Fibroblast of lung (primary cell): ENCODE measurements at regions not wholly inside any gene's neighbourhood (a gene's known extent, or its start where the extent isn't known, plus 50 kb on each side); places are given as distances from the start of the nearest gene placed in this dataset.

Experiments used
- DNase-seq, 2 donors: peaks; one replicate each; pipeline versions ENCODE4 v3.0.0 to v3.0.0-alpha.2; 2010; ENCODE audit warnings: low read depth in 2 of 2
- H2AFZ ChIP-seq: 2 replicates; pipeline ENCODE4 v1.5.1; 2012; ENCODE audit warnings: low read length, control low read depth, inconsistent platforms
- H3K27ac ChIP-seq: 2 replicates; pipeline ENCODE4 v1.5.1; 2011; ENCODE audit warnings: low read length, control low read depth; ENCODE audit not compliant: insufficient read depth
- H3K27me3 ChIP-seq: 2 replicates; pipeline ENCODE4 v1.5.1; 2011; ENCODE audit warnings: mild to moderate bottlenecking, low read length; ENCODE audit not compliant: control insufficient read depth, insufficient read depth
- H3K36me3 ChIP-seq: 2 replicates; pipeline ENCODE4 v1.5.1; 2011; ENCODE audit warnings: low read length; ENCODE audit not compliant: control insufficient read depth, insufficient read depth
- H3K4me1 ChIP-seq: 2 replicates; pipeline ENCODE4 v1.5.1; 2011; ENCODE audit warnings: low read length; ENCODE audit not compliant: control insufficient read depth, insufficient read depth; ENCODE audit errors: extremely low read depth
- H3K4me2 ChIP-seq: 2 replicates; pipeline ENCODE4 v1.5.1; 2011; ENCODE audit warnings: low read length, control low read depth; ENCODE audit not compliant: insufficient read depth; ENCODE audit errors: extremely low read depth
- H3K4me3 ChIP-seq, 4 experiments: fragments of 200-600 bp in 1 of 4; sonication (generic) in 1 of 4; replicated peaks in 1 of 4; 2 replicates each; pipeline ENCODE4 v1.5.1; 2011 to 2016; ENCODE audit warnings: low read length in 4 of 4, low read depth in 3 of 4, mild to moderate bottlenecking in 3 of 4, control low read depth in 2 of 4, inconsistent platforms in 1 of 4, mixed read lengths in 1 of 4; ENCODE audit not compliant: insufficient read depth in 1 of 4; ENCODE audit errors: control extremely low read depth in 1 of 4
- H3K79me2 ChIP-seq: 2 replicates; pipeline ENCODE4 v1.5.1; 2012; ENCODE audit warnings: mild to moderate bottlenecking, low read length, inconsistent platforms; ENCODE audit not compliant: control insufficient read depth, insufficient read depth
- H3K9ac ChIP-seq: 2 replicates; pipeline ENCODE4 v1.5.1; 2011; ENCODE audit warnings: mild to moderate bottlenecking, low read length, control low read depth; ENCODE audit not compliant: insufficient read depth
- H3K9me3 ChIP-seq: 2 replicates; pipeline ENCODE4 v1.5.1; 2012; ENCODE audit warnings: low read depth, low read length; ENCODE audit not compliant: control insufficient read depth, insufficient read depth
- H4K20me1 ChIP-seq: 2 replicates; pipeline ENCODE4 v1.5.1; 2011; ENCODE audit warnings: low read length; ENCODE audit not compliant: control insufficient read depth, insufficient read depth; ENCODE audit errors: extremely low read depth
- CTCF ChIP-seq, 2 donors: IDR thresholded peaks in 1 of 2; conservative IDR thresholded peaks in 1 of 2; 1 replicate in 1 of 2; 2 replicates in 1 of 2; pipeline ENCODE4 v1.5.1; 2011 to 2012; ENCODE audit warnings: low read length in 2 of 2, control low read depth in 1 of 2, inconsistent platforms in 1 of 2, low read depth in 1 of 2, mild to moderate bottlenecking in 1 of 2
- EZH2 ChIP-seq: IDR thresholded peaks from 2 replicates; pipeline ENCODE4 v1.5.1; 2012; ENCODE audit warnings: low read length, control low read depth, mild to moderate bottlenecking; ENCODE audit errors: missing control alignments

- Histone ChIP-seq H2AFZ (no peak overlapping the region), H3K4me2 (no peak overlapping the region), H3K4me1 (no peaks in the 10 kb centered on the region), H3K27ac (no peak overlapping the region), H3K36me3 (no peaks in the 10 kb centered on the region), H3K27me3 (no peaks in the 10 kb centered on the region), H3K9ac (no peak overlapping the region), H3K79me2 (no peaks in the 10 kb centered on the region), H3K4me3 (no peak overlapping the region), H4K20me1 (no peaks in the 10 kb centered on the region), H3K9me3 (no peaks in the 10 kb centered on the region)
- no peak for DNase-seq
- TF ChIP-seq EZH2 (no peak), CTCF (conservative IDR thresholded peaks at IDR 0.05 in 1 of 2, IDR thresholded peaks at IDR 0.05 in 1 of 2; ENCODE audit: low read depth in 1 of 2, low read length in 2 of 2) (no peak)
Measured at GRCh38 chr9:119722384-119722783, 353.1 kb upstream of the BRINP1 start.

GRCh38 chr9:119712325-119712724 is 343.1 kb upstream of the BRINP1 start:
- TF ChIP-seq CTCF (conservative IDR thresholded peaks at IDR 0.05 in 1 of 2, IDR thresholded peaks at IDR 0.05 in 1 of 2; ENCODE audit: low read depth in 1 of 2, low read length in 2 of 2), result no peak
- no peak for TF ChIP-seq EZH2
- Histone ChIP-seq H3K27me3 (no peaks in the 10 kb centered on the region), H2AFZ (no peak overlapping the region), H3K4me1 (no peaks in the 10 kb centered on the region), H3K79me2 (no peaks in the 10 kb centered on the region), H3K9me3 (no peaks in the 10 kb centered on the region), H3K4me3 (no peak overlapping the region), H3K27ac (no peak overlapping the region), H3K9ac (no peak overlapping the region), H4K20me1 (no peaks in the 10 kb centered on the region), H3K36me3 (no peaks in the 10 kb centered on the region), H3K4me2 (no peak overlapping the region)
- DNase-seq, result no peak

- no peak overlapping the region for H3K27ac ChIP-seq
- no peaks in the 10 kb centered on the region for H3K4me1 ChIP-seq
- H3K36me3 ChIP-seq, result no peaks in the 10 kb centered on the region
- DNase-seq, result no peak
- TF ChIP-seq CTCF (conservative IDR thresholded peaks at IDR 0.05 in 1 of 2, IDR thresholded peaks at IDR 0.05 in 1 of 2; ENCODE audit: low read depth in 1 of 2, low read length in 2 of 2) (no peak), EZH2 (no peak)
- H3K79me2 ChIP-seq, result no peaks in the 10 kb centered on the region
- no peaks in the 10 kb centered on the region for H4K20me1 ChIP-seq
- no peak overlapping the region for H3K4me3 ChIP-seq
- no peak overlapping the region for H3K9ac ChIP-seq
- no peak overlapping the region for H2AFZ ChIP-seq
- H3K4me2 ChIP-seq, result no peak overlapping the region
- H3K9me3 ChIP-seq, result no peaks in the 10 kb centered on the region
- no peaks in the 10 kb centered on the region for H3K27me3 ChIP-seq
Measured at GRCh38 chr9:119709431-119709830, 340.2 kb upstream of the BRINP1 start.
